ENCODE measurements at regions not wholly inside any gene's neighbourhood (a gene's known extent, or its start where the extent isn't known, plus 50 kb on each side); places are given as distances from the start of the nearest gene placed in this dataset.

GRCh38 chr20:60529149-60529548 is 570.9 kb downstream of the CDH26 start:
- Histone ChIP-seq H3K27ac (ENCODE audit: low read depth in 1 of 2, low read length in 2 of 2) (no peak overlapping the region), H3K27me3 (ENCODE audit: control insufficient read depth in 1 of 2, insufficient read depth in 2 of 2, low read length in 2 of 2) (no peaks in the 10 kb centered on the region), H3K4me1 (ENCODE audit: insufficient read depth, low read length) (no peaks in the 10 kb centered on the region), H3K36me3 (ENCODE audit: insufficient read depth, low read length) (no peaks in the 10 kb centered on the region), H3K9me3 (ENCODE audit: control insufficient read depth in 1 of 2, insufficient read depth in 1 of 2, low read length in 2 of 2) (no peaks in the 10 kb centered on the region), H3K4me3 (ENCODE audit: low read length) (no peak overlapping the region)
- intact Hi-C loops (cut with DNase I, micrococcal nuclease), result no loop called here
- CTCF ChIA-PET, result no interaction called here
- DNase-seq (no peak), ATAC-seq (ENCODE audit: poor library complexity) (no peak)
- Mint-ChIP-seq H3K4me3 (no peak overlapping the region), H3K4me1 (ENCODE audit: low read depth) (no peaks in the 10 kb centered on the region), H3K36me3 (ENCODE audit: low read depth) (no peaks in the 10 kb centered on the region), H3K27ac (no peak overlapping the region), H3K27me3 (peaks cover 6% of the 10 kb centered on the region), H3K9me3 (peaks cover 2% of the 10 kb centered on the region)
- POLR2A ChIA-PET, result no interaction called here
- no peak for TF ChIP-seq CTCF (IDR thresholded peaks at IDR 0.05)

GRCh38 chr20:60535211-60535610 is 577.0 kb downstream of the CDH26 start:
- H3K4me1 ChIP-seq (ENCODE audit: insufficient read depth, low read length), result no peaks in the 10 kb centered on the region
- no peak overlapping the region for H3K4me3 Mint-ChIP-seq
- POLR2A ChIA-PET, result no interaction called here
- H3K27me3 Mint-ChIP-seq, result peaks cover 4% of the 10 kb centered on the region
- peaks cover 0 to 4% of the 10 kb centered on the region in 2 experiments for H3K9me3 ChIP-seq (ENCODE audit: control insufficient read depth in 1 of 2, insufficient read depth in 1 of 2, low read length in 2 of 2)
- H3K27ac ChIP-seq (ENCODE audit: low read depth in 1 of 2, low read length in 2 of 2), result no peak overlapping the region
- no peaks in the 10 kb centered on the region for H3K36me3 Mint-ChIP-seq (ENCODE audit: low read depth)
- intact Hi-C loops (cut with DNase I, micrococcal nuclease), result no loop called here
- no peak overlapping the region for H3K27ac Mint-ChIP-seq
- H3K4me3 ChIP-seq (ENCODE audit: low read length), result no peak overlapping the region
- no peaks in the 10 kb centered on the region for H3K9me3 Mint-ChIP-seq
- ATAC-seq (ENCODE audit: poor library complexity), result no peak
- DNase-seq, result no peak
- CTCF ChIA-PET, result no interaction called here
- no peak for TF ChIP-seq CTCF (IDR thresholded peaks at IDR 0.05)
- H3K36me3 ChIP-seq (ENCODE audit: insufficient read depth, low read length), result no peaks in the 10 kb centered on the region
- H3K27me3 ChIP-seq (ENCODE audit: control insufficient read depth in 1 of 2, insufficient read depth in 2 of 2, low read length in 2 of 2), result no peaks in the 10 kb centered on the region
- H3K4me1 Mint-ChIP-seq (ENCODE audit: low read depth), result no peaks in the 10 kb centered on the region

GRCh38 chr20:60540591-60540990 is 582.4 kb downstream of the CDH26 start:
- no peak for TF ChIP-seq CTCF (IDR thresholded peaks at IDR 0.05)
- ChIA-PET POLR2A (no interaction called here), CTCF (no interaction called here)
- Mint-ChIP-seq H3K36me3 (ENCODE audit: low read depth) (no peaks in the 10 kb centered on the region), H3K27me3 (peaks cover 4% of the 10 kb centered on the region), H3K4me3 (no peak overlapping the region), H3K9me3 (no peaks in the 10 kb centered on the region), H3K27ac (no peak overlapping the region), H3K4me1 (ENCODE audit: low read depth) (no peaks in the 10 kb centered on the region)
- H3K36me3 ChIP-seq (ENCODE audit: insufficient read depth, low read length), result no peaks in the 10 kb centered on the region
- DNase-seq, result no peak
- no peaks in the 10 kb centered on the region for H3K4me1 ChIP-seq (ENCODE audit: insufficient read depth, low read length)
- intact Hi-C loops (cut with DNase I, micrococcal nuclease), result no loop called here
- no peak overlapping the region for H3K27ac ChIP-seq (ENCODE audit: low read depth in 1 of 2, low read length in 2 of 2)
- H3K4me3 ChIP-seq (ENCODE audit: low read length), result no peak overlapping the region
- ATAC-seq (ENCODE audit: poor library complexity), result no peak
- peaks cover 0 to 4% of the 10 kb centered on the region in 2 experiments for H3K27me3 ChIP-seq (ENCODE audit: control insufficient read depth in 1 of 2, insufficient read depth in 2 of 2, low read length in 2 of 2)
- no peaks in the 10 kb centered on the region for H3K9me3 ChIP-seq (ENCODE audit: control insufficient read depth in 1 of 2, insufficient read depth in 1 of 2, low read length in 2 of 2)

Measured in CD4-positive, alpha-beta T cell (primary cell).